Left renal cortex interstitium (tissue), 4 donors: ENCODE measurements at regions not wholly inside any gene's neighbourhood (a gene's known extent, or its start where the extent isn't known, plus 50 kb on each side); places are given as distances from the start of the nearest gene placed in this dataset.
"Not testable (repeated sequence)": the region's sequence is repeated elsewhere in the genome, so short reads cannot be mapped to it uniquely, and the experiment has no call there.

Source experiments
- DNase-seq, 4 donors: peaks; one replicate each; pipeline ENCODE4 v3.0.0-alpha.2; 2013; ENCODE audit warnings: low read depth in 4 of 4, low spot score in 2 of 4, missing footprints in 1 of 4

- DNase-seq: no peak
Observed at GRCh38 chr1:229156872-229157271, 114.0 kb upstream of the RAB4A start.

GRCh38 chr1:229157480-229157879 is 113.4 kb upstream of the RAB4A start:
- DNase-seq: no peak

DNA sequence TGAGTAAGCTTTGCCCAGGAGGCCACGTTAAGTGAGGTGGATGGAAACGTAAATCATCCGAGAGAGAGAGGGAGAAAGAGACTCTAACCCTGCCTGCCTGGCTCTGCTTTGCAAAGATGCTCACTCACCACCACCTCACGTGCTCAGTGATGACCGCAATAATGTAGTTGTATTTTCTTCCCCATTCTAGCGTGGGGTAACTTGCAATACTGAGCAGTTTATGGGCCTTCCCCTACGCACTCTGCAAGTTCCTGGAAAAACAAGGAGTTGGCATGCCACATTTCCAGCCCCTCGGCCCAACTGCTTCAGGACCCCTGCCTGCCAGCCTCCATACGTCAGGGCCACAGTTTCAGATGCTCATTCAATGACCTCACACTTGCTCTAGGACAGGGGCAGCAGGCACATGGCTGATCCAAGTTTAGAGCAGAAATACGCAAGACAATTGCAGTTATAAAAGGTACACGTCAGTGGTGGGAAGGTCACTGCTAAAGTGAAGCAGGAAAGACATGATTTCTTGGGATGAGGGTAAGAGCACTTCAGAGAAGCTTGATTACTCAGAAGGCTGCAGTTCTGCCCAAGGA is 112.5 kb upstream of the RAB4A start:
- DNase-seq: no peak

DNA sequence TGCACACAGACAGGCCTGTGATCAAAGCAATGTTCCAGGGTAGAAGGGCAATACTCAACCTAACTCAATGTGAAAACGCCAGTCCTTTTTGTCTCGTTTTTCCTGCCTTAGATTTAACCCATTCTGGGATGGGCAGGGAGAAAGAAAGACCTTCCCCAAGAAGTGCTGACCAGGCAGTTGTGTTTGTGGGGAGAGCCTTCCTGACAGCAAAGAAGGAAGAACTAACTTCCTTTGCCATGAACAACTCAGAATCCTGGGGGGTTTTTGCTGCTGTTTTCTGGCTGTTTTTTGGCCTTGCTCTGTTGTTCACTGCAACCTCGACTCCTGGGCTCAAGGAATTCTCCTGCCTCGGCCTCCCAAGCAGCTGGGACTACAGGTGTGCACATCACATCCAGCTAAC is 112.0 kb upstream of the RAB4A start:
- no peak for DNase-seq

DNA sequence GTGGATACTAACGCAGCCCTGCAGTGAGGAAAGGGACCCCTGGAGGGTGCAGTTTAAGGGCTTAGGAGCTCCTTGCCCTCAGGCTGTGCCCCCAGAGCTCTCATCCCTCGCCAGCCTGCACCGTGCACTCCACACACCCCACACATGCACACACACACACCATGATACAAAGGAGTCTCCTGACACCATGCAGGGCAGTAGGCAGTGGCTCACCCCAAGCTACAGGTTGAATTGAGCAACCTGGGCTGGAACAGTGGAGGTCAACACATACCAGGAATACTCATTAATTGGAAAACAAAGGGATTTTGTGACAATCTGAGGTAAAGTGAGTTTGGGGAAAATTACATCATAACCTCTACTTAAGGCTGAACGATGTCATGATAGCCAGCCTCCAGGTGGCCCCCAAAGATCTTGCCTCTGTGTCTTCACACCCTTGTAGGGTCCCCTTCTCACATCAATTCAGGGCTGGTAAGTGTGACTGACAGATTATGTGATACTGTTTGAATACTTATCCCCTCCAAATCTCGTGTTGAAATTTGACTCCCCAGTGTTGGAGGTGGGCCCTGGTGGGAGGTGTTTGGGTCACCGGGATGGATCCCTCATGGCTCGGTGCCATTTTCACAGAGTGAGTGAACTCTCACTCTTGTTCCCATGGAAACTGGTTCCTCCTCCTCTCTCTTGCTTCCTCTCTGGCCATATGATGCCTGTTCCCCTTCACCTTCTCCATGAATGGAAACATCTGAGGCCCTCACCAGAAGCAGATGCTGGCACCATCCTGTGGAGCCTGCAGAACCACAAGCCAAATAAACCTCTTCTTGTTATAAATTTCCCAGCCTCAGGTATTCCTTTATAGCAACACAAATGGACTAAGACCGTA is 111.0 kb upstream of the RAB4A start:
- DNase-seq: no peak

- no peak for DNase-seq
Observed at GRCh38 chr1:229161740-229162139, 109.2 kb upstream of the RAB4A start.

- DNase-seq: no peak
Observed at GRCh38 chr1:229162825-229163515, 107.9 kb upstream of the RAB4A start.

DNA sequence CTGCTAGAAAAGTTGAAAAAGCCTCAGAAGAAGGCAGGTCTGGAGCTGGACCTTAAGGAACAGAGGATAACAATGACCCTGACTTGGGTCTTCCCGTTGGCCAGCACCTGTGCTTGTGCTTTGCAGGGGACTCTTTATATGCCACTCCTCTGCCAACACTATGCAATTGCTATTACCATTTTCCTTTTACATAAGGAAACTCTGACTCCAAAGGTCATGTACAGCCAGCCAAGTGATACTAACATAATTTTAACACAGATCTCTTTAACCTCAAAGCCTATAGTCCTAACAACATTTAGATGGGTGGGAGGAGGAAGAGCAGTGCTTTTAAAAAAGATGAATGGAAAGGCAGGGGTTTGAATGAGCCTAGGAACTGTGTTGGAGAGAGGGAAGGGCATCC is 106.6 kb upstream of the RAB4A start:
- DNase-seq: no peak

DNA sequence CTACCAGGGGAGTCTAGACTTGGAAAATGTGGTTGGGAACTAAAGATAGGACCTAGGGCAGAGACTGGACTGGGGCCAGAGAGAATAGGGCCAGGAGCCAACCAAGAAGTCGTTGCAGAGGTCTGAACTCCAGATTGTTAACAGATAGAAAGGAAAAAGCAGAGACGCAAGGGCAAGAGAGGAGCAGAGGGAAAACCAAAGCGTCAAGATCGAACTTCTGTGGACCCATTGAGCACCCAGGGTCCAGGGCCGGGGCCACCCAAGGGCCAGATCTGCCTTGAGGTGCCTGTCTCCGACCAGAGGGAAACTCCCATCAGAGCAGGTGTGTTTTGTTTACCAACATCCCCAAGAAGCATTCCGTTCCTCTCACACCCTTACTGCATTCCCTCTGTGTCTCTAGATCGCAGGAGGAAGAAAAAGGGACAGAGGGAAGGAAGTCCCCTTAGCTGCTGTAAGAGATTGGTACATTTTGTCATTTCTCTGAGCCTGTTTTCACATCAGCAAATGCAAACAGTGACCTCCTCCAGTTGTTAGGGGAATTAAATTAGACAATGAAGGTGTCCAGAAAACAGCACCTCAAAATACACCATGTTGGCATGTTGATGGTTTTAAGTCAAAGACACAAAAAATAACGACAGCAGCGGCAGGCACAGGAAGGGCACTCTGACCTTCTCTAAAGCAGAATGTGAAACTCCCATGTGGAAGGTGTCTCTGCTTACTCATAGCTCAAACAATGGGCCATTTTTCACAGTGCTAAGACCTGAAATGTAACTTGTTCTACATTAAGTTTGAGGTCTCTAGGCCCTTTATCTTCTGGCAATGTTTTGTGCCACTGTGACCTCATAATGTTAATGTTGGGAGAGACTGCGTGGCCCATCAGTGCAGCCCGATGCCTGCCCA is 105.8 kb upstream of the RAB4A start:
- DNase-seq: no peak

- DNase-seq: no peak
Observed at GRCh38 chr1:229167318-229167717, 103.6 kb upstream of the RAB4A start.

- DNase-seq: no peak
Observed at GRCh38 chr1:229169399-229169798, 101.5 kb upstream of the RAB4A start.

DNA sequence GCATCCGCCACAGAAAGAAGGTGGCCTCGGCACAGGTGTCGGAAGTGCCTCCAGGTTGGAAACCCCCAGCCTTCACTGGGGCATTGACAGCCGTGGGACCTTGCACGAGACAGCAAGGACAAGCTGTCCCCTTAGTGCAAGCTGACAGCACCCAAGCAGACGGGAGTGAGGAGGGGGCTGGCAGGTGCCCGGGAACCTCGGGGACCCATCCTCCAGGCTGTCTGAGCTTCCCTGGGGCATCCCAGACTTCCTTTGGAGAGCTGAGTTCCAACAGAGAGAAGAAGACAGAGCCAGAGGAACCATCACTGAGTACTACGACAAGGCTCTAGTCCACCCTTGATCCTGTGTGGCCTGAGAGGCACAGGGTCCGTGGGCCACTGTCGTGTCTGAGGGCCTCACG is 100.6 kb upstream of the RAB4A start:
- no peak for DNase-seq

DNA sequence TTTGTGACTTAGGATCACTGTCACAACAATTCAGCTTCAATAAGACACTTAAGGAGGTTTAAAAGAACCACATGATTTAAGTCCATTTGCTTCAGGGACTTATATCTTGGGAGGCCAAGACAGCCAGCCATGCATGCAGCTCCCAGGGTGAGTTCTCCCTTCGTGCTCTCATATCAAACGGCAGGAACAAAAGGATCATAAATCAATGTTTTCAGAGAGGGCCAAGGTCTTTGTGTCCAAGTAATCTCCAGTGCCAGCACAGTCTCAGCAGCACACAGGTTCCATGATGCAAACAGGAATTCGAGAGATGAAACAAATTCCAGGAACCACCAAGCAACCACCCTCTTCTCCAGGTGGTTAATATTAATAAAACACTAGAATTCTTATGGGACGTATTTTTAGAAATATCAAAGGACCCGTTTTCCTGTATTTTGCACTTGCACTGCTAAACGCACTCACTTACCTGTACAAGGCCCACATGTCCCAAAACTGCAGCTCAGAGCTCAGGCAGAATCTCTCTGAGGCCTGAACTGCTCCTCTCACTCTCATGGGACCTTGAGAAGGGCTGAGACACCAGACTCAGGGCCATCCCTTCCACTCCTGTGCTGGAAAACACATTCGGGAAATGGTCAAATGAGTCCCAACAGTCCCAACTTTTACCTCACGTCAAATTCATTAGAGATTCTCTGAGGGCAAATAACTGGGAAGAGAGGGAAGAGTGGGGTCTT is 100.0 kb upstream of the RAB4A start:
- DNase-seq: no peak

GRCh38 chr1:229171934-229172333 is 99.0 kb upstream of the RAB4A start:
- DNase-seq: no peak

DNA sequence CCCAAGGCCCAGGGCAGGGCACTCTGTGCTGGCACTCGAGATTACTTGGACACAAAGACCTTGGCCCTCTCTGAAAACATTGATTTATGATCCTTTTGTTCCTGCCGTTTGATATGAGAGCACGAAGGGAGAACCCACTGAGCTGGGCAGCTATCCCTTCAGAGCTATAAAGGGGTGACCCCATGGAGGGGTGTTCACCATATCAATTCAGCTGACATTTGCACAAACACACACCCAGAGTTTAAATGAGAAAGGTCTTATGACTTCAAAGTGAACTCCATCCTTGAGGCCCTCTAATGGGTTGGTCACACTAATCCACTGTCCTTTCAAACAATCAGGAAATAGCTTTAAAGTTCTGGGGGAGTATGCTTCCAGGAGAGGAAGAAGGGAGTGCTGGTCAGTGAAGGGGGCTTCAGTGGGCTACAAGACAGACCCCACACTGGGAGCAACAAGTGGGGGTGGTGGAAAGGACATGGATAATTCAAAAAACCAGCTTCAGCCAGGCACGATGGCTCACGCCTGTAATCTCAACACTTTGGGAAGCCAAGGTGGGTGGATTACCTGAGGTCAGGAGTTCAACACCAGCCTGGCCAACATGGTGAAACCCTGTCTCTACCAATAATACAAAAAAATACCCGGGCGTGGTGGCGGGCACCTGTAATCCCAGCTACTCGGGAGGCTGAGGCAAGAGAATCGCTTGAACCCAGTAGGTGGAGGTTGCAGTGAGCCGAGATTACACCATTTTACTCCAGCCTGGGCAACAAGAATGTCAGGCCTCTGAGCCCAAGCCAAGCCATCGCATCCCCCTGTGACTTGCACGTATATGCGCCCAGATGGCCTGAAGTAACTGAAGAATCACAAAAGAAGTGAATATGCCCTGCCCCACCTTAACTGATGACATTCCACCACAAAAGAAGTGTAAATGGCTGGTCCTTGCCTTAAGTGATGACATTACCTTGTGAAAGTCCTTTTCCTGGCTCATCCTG is 97.1 kb upstream of the RAB4A start:
- not testable (repeated sequence) for DNase-seq

DNA sequence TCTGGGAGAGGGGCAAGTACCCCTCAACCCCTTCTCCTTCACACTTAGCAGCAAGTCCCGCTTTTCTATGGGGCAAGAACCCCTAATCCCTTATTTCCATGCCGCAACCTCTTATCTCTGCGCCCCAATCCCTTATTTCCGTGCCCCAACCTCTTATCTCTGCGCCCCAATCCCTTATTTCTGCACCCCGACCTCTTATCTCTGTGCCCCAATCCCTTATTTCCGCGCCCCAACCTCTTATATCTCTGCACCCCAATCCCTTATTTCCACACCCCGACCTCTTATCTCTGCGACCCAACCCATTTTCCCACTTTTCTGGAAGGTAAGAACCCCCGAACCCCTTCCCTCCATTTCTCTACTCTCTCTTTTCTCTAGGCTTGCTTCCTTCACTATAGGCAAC is 95.6 kb upstream of the RAB4A start:
- not testable (repeated sequence) for DNase-seq

DNA sequence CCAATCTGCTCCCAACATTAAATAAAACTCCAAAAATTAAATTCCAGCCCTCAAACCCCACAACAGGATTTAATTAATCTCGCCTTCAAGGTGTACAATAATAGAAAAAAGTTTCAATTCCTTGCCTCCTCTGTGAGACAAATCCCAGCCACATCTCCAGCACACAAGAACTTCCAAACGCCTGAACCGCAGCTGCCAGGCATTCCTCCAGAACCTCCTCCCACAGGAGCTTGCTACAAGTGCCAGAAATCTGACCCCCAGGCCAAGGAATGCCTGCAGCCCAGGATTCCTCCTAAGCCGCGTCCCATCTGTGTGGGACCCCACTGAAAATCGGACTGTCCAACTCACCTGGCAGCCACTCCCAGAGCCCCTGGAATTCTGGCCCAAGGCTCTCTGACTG is 94.5 kb upstream of the RAB4A start:
- not testable (repeated sequence) for DNase-seq

- DNase-seq: no peak
Observed at GRCh38 chr1:229180161-229180560, 90.8 kb upstream of the RAB4A start.

DNA sequence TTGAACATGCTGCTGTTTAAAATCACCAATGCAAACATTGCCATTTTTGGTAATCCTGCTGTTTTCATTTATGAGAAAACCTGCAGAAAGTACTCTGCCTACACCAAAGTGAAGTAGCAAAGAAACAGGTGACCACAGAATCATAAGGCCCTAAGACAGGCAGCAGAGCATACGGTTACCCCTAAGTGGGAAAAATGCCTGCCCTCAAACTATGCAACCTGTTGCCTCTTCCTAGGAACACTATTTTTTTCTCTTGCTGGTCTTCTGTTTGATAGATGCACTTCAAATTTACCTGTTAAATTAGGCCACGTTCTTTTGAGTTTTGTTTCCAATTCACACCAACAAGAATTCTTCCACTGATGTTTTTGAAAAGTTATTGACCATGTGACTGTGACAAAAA is 89.5 kb upstream of the RAB4A start:
- DNase-seq: no peak
